ENCODE measurements at regions not wholly inside any gene's neighbourhood (a gene's known extent, or its start where the extent isn't known, plus 50 kb on each side); places are given as distances from the start of the nearest gene placed in this dataset.

- TF ChIP-seq POLR2A (IDR thresholded peaks at IDR 0.05; ENCODE audit: low read depth, low read length) (no peak), CTCF (conservative IDR thresholded peaks at IDR 0.05; ENCODE audit: low read depth, low read length) (no peak), RAD21 (IDR thresholded peaks at IDR 0.05; ENCODE audit: low read length) (no peak), RFX5 (IDR thresholded peaks at IDR 0.05; ENCODE audit: low read depth, low read length) (no peak), MXI1 (IDR thresholded peaks at IDR 0.05; ENCODE audit: borderline replicate concordance, low read depth, low read length) (no peak), CEBPB (IDR thresholded peaks at IDR 0.05; ENCODE audit: low read depth, low read length) (no peak), MAZ (IDR thresholded peaks at IDR 0.05; ENCODE audit: borderline replicate concordance, low read depth, low read length) (no peak)
These were observed 102.6 kb upstream of the APCDD1 start for GRCh38 chr18:10351858-10352257.

Data from IMR-90 (cell line).